HCT116 (cell line): ENCODE measurements at regions not wholly inside any gene's neighbourhood (a gene's known extent, or its start where the extent isn't known, plus 50 kb on each side); places are given as distances from the start of the nearest gene placed in this dataset.

Experiments used
- ATAC-seq: fragments of 200-7000 bp; cut with Tn5 transposase; 2 replicates; pipeline ENCODE4 v1.9.1; 2020; ENCODE audit warnings: mild to moderate bottlenecking, moderate library complexity
- BruUV-seq: library from RNA; stranded (reverse); fragments of 400-500 nt; replicated peaks from 2 replicates; lab custom pipeline; 2021; lab: Mats Ljungman, UMichigan
- CTCF ChIA-PET: fragments of 300-600 bp; sonication (Branson Sonifier 250); formaldehyde crosslinking; loops from one replicate; lab custom pipeline; 2021; ENCODE audit warnings: antibody characterized with exemption; lab: Charles Lee
- POLR2A ChIA-PET: fragments of 300-600, 350-600 bp; sonication (Branson Sonifier 250); formaldehyde crosslinking; loops from one replicate; lab custom pipeline; 2021; ENCODE audit warnings: antibody characterized with exemption; lab: Charles Lee
- RAD21 ChIA-PET, 2 experiments: fragments of 300-600 bp; sonication (Branson Sonifier 250); formaldehyde crosslinking; loops; one replicate each; lab custom pipeline; 2023; ENCODE audit warnings: low total read pairs in 2 of 2; ENCODE audit not compliant: uncharacterized antibody in 2 of 2, unreplicated experiment in 2 of 2, low non-redundant PET in 1 of 2; lab: Charles Lee
- DNase-seq: peaks from one replicate; pipeline ENCODE4 v3.0.0-alpha.2; 2010; ENCODE audit warnings: low read depth, low spot score
- H2AFZ ChIP-seq: fragments of 200-600 bp; shearing (Covaris generic), sonication (generic); 2 replicates; pipeline ENCODE4 v1.6.1; 2017; ENCODE audit warnings: low read depth, mixed run types, mixed read lengths, antibody characterized with exemption, low read length; ENCODE audit not compliant: poor library complexity, severe bottlenecking
- H3K27ac ChIP-seq: 2 replicates; pipeline ENCODE4 v1.5.1; 2012; ENCODE audit warnings: low read depth, low read length
- H3K27me3 ChIP-seq: fragments of 200-600 bp; sonication (generic); 2 replicates; pipeline ENCODE4 v1.6.1; 2016; ENCODE audit warnings: mixed run types, low read length, mixed read lengths; ENCODE audit not compliant: insufficient read depth
- H3K36me3 ChIP-seq, 2 experiments: fragments of 200-500 bp in 1 of 2; fragments of 200-600 bp in 1 of 2; sonication (Bioruptor generic) in 1 of 2; sonication (generic) in 1 of 2; 2 replicates each; pipeline versions ENCODE4 v1.5.1 to v1.6.1; 2014 to 2016; ENCODE audit warnings: low read length in 2 of 2, inconsistent platforms in 1 of 2, mixed read lengths in 1 of 2, mixed run types in 1 of 2; ENCODE audit not compliant: insufficient read depth in 2 of 2, control insufficient read depth in 1 of 2
- H3K4me1 ChIP-seq, 2 experiments: fragments of 200-600 bp in 1 of 2; sonication (generic) in 1 of 2; 2 replicates each; pipeline versions ENCODE4 v1.5.1 to v1.6.1; 2012 to 2017; ENCODE audit warnings: low read length in 2 of 2, inconsistent platforms in 1 of 2, mild to moderate bottlenecking in 1 of 2, mixed read lengths in 1 of 2, mixed run types in 1 of 2, moderate library complexity in 1 of 2; ENCODE audit not compliant: insufficient read depth in 2 of 2, control insufficient read depth in 1 of 2
- H3K4me2 ChIP-seq: fragments of 200-600 bp; sonication (generic); 2 replicates; pipeline ENCODE4 v1.6.1; 2017; ENCODE audit warnings: mixed run types, low read length, mixed read lengths
- H3K4me3 ChIP-seq, 2 experiments: fragments of 200-600 bp in 1 of 2; sonication (generic) in 1 of 2; replicated peaks in 1 of 2; 2 replicates each; pipeline ENCODE4 v1.5.1; 2011 to 2016; ENCODE audit warnings: low read length in 2 of 2, control low read depth in 1 of 2, low read depth in 1 of 2, mild to moderate bottlenecking in 1 of 2, mixed read lengths in 1 of 2, mixed run types in 1 of 2
- H3K79me2 ChIP-seq: fragments of 200-600 bp; sonication (generic); 2 replicates; pipeline ENCODE4 v1.6.1; 2017; ENCODE audit warnings: mild to moderate bottlenecking, mixed run types, low read length, moderate library complexity, mixed read lengths; ENCODE audit not compliant: insufficient read depth
- H3K9ac ChIP-seq: fragments of 200-600 bp; sonication (generic); 2 replicates; pipeline ENCODE4 v1.6.1; 2016; ENCODE audit warnings: low read length, mixed read lengths
- H3K9me2 ChIP-seq: fragments of 200-600 bp; sonication (generic), shearing (Covaris generic); 2 replicates; pipeline ENCODE4 v1.6.1; 2017; ENCODE audit warnings: mixed run types, mild to moderate bottlenecking, moderate library complexity; ENCODE audit not compliant: insufficient read depth
- H3K9me3 ChIP-seq, 2 experiments: fragments of 200-500 bp in 1 of 2; fragments of 200-600 bp in 1 of 2; sonication (Bioruptor generic) in 1 of 2; sonication (generic) in 1 of 2; 2 replicates each; pipeline ENCODE4 v1.6.1; 2014 to 2017; ENCODE audit warnings: low read length in 2 of 2, mixed read lengths in 2 of 2, inconsistent platforms in 1 of 2, low read depth in 1 of 2, mild to moderate bottlenecking in 1 of 2, mixed run types in 1 of 2, moderate library complexity in 1 of 2; ENCODE audit not compliant: control insufficient read depth in 1 of 2, insufficient read depth in 1 of 2
- H4K20me1 ChIP-seq: fragments of 200-600 bp; sonication (generic), shearing (Covaris generic); 2 replicates; pipeline ENCODE4 v1.6.1; 2017; ENCODE audit warnings: mixed run types, mild to moderate bottlenecking, moderate library complexity; ENCODE audit not compliant: insufficient read depth
- ELF1 ChIP-seq: IDR thresholded peaks from 2 replicates; pipeline ENCODE4 v1.6.1; 2012; ENCODE audit warnings: low read depth, borderline replicate concordance
- EZH2 ChIP-seq: fragments of 200-600 bp; sonication (generic); IDR thresholded peaks from 2 replicates; pipeline ENCODE4 v1.6.1; 2017; ENCODE audit warnings: antibody characterized with exemption, mixed run types
- EZH2phosphoT487 ChIP-seq: fragments of 200-600 bp; IDR thresholded peaks from 2 replicates; pipeline ENCODE4 v1.6.1; 2018; ENCODE audit warnings: antibody characterized with exemption, borderline replicate concordance
- JUND ChIP-seq: IDR thresholded peaks from 2 replicates; pipeline ENCODE4 v1.6.1; 2012
- POLR2A ChIP-seq: IDR thresholded peaks from 2 replicates; pipeline ENCODE4 v1.7.0; 2011; ENCODE audit warnings: borderline replicate concordance; ENCODE audit not compliant: insufficient read depth, insufficient read length; ENCODE audit errors: extremely low read depth
- POLR2AphosphoS5 ChIP-seq: IDR thresholded peaks from 2 replicates; pipeline ENCODE4 v1.6.1; 2011; ENCODE audit warnings: mild to moderate bottlenecking, low read depth, low read length, moderate library complexity
- RAD21 ChIP-seq: IDR thresholded peaks from 2 replicates; pipeline ENCODE4 v1.6.1; 2012; ENCODE audit warnings: low read depth, mild to moderate bottlenecking
- SP1 ChIP-seq: IDR thresholded peaks from 2 replicates; pipeline ENCODE4 v1.6.1; 2012; ENCODE audit warnings: low read depth
- YY1 ChIP-seq: IDR thresholded peaks from 2 replicates; pipeline ENCODE4 v1.6.1; 2011; ENCODE audit warnings: low read length, low read depth, moderate library complexity, mild to moderate bottlenecking; ENCODE audit not compliant: insufficient replicate concordance; ENCODE audit errors: extremely low read depth
- ZFX ChIP-seq: fragments of 450-650 bp; IDR thresholded peaks from 2 replicates; pipeline ENCODE4 v1.6.1; 2017
- intact Hi-C: fragments of 100-400 bp; cut with micrococcal nuclease; formaldehyde crosslinking; loops from 2 replicates; pipeline ENCODE4 v1.10.0; 2022
- TF ChIP-seq, protein P1 (sequence below): IDR thresholded peaks from 2 replicates; pipeline ENCODE4 v1.6.1; 2011; ENCODE audit warnings: mild to moderate bottlenecking, low read length, moderate library complexity; ENCODE audit not compliant: insufficient replicate concordance; ENCODE audit errors: extremely low read depth
- TF ChIP-seq, protein P2 (sequence below): IDR thresholded peaks from 2 replicates; pipeline ENCODE4 v1.6.1; 2012

DNA sequence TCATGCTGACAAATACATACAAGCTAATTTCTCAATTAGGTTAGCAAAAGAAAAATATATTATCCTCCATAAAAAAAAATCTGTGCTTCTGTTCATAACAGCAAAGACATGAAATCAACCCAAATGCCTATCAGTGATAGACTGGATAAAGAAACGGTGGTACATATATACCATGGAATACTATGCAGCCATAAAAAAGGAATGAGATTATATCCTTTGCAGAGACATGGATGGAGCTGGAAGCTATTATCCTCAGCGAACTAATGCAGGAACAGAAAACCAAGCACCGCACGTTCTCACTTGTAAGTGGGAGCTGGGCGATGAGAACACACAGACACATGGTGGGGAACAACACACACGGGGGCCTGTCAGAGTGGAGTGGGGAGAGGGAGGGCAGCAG lies 84.0 kb upstream of the PALMD start:
- DNase-seq (no peak), ATAC-seq (no peak)
- Histone ChIP-seq H2AFZ (no peak overlapping the region), H3K4me2 (no peak overlapping the region), H3K27ac (no peak overlapping the region), H3K36me3 (no peaks in the 10 kb centered on the region), H3K9me3 (no peaks in the 10 kb centered on the region), H3K27me3 (no peaks in the 10 kb centered on the region), H3K4me3 (no peak overlapping the region), H3K9me2 (no peaks in the 10 kb centered on the region), H4K20me1 (no peaks in the 10 kb centered on the region), H3K4me1 (no peaks in the 10 kb centered on the region), H3K79me2 (no peaks in the 10 kb centered on the region), H3K9ac (no peak overlapping the region)
- TF ChIP-seq POLR2A, result no peak
- TF ChIP-seq RAD21, result no peak
- no peak for TF ChIP-seq YY1
- TF ChIP-seq SP1, result no peak
- ChIA-PET CTCF (no interaction called here), RAD21 (no interaction called here), POLR2A (no interaction called here)
- intact Hi-C loops, result no loop called here
- no TSS peak for BruUV-seq

- Histone ChIP-seq H2AFZ (no peak overlapping the region), H3K4me1 (no peaks in the 10 kb centered on the region), H3K9me3 (no peaks in the 10 kb centered on the region), H3K79me2 (no peaks in the 10 kb centered on the region), H3K4me3 (no peak overlapping the region), H4K20me1 (no peaks in the 10 kb centered on the region), H3K27me3 (no peaks in the 10 kb centered on the region), H3K9me2 (no peaks in the 10 kb centered on the region), H3K9ac (no peak overlapping the region), H3K36me3 (no peaks in the 10 kb centered on the region), H3K27ac (no peak overlapping the region), H3K4me2 (no peak overlapping the region)
- ATAC-seq, result no peak
- DNase-seq, result no peak
- TF ChIP-seq POLR2A (no peak), EZH2 (no peak), ZFX (no peak), ELF1 (no peak), RAD21 (no peak), EZH2phosphoT487 (no peak), POLR2AphosphoS5 (no peak), JUND (no peak)
- TF ChIP-seq, protein P1, sequence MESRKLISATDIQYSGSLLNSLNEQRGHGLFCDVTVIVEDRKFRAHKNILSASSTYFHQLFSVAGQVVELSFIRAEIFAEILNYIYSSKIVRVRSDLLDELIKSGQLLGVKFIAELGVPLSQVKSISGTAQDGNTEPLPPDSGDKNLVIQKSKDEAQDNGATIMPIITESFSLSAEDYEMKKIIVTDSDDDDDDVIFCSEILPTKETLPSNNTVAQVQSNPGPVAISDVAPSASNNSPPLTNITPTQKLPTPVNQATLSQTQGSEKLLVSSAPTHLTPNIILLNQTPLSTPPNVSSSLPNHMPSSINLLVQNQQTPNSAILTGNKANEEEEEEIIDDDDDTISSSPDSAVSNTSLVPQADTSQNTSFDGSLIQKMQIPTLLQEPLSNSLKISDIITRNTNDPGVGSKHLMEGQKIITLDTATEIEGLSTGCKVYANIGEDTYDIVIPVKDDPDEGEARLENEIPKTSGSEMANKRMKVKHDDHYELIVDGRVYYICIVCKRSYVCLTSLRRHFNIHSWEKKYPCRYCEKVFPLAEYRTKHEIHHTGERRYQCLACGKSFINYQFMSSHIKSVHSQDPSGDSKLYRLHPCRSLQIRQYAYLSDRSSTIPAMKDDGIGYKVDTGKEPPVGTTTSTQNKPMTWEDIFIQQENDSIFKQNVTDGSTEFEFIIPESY, result no peak
- TF ChIP-seq, protein P2, sequence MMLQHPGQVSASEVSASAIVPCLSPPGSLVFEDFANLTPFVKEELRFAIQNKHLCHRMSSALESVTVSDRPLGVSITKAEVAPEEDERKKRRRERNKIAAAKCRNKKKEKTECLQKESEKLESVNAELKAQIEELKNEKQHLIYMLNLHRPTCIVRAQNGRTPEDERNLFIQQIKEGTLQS, result no peak
- ChIA-PET POLR2A (no interaction called here), RAD21 (no interaction called here), CTCF (no interaction called here)
- intact Hi-C loops, result no loop called here
- no TSS peak for BruUV-seq
Measured at GRCh38 chr1:99565606-99566289, 80.2 kb upstream of the PALMD start.
